ENCODE measurements at regions not wholly inside any gene's neighbourhood (a gene's known extent, or its start where the extent isn't known, plus 50 kb on each side); places are given as distances from the start of the nearest gene placed in this dataset.
"Not testable (repeated sequence)": the region's sequence is repeated elsewhere in the genome, so short reads cannot be mapped to it uniquely, and the experiment has no call there.

DNA sequence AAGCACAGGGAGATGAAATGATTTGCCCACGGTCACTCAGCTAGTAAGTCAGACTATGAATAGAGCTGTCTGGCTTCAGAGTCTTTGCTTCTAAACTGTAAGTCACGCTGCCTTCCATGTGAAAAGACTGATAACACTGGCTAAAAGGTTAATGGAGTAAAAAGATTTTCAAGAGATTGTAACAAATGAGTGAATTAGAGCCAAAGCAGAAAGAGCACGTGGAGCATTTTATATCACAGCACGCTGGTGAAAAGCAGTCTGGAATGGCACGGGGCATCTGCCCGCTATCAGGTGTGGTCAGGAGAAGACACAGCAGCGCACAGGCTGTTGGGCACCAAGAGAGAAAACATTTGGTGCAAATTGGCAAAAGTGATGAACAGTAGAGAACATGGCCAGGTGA lies 144.8 kb upstream of the GALNT2 start:
- Mint-ChIP-seq H3K36me3 (ENCODE audit: insufficient read depth, unreplicated experiment) (no peaks in the 10 kb centered on the region), H3K27ac (ENCODE audit: unreplicated experiment) (no peak overlapping the region), H3K4me3 (ENCODE audit: unreplicated experiment) (no peak overlapping the region), H3K9me3 (ENCODE audit: unreplicated experiment) (no peaks in the 10 kb centered on the region), H3K4me1 (ENCODE audit: low read depth, unreplicated experiment) (no peaks in the 10 kb centered on the region), H3K27me3 (ENCODE audit: insufficient read depth, unreplicated experiment) (peaks cover 8% of the 10 kb centered on the region)
- no peaks in the 10 kb centered on the region for H3K4me1 ChIP-seq
- no peaks in the 10 kb centered on the region for H3K36me3 ChIP-seq (ENCODE audit: control insufficient read depth, insufficient read depth, low read length)
- intact Hi-C loops (cut with micrococcal nuclease; ENCODE audit: unreplicated experiment), result no loop called here
- no peaks in the 10 kb centered on the region for H3K27me3 ChIP-seq (replicated peaks; ENCODE audit: control insufficient read depth, insufficient read depth, low read length)
- TF ChIP-seq, protein P1, sequence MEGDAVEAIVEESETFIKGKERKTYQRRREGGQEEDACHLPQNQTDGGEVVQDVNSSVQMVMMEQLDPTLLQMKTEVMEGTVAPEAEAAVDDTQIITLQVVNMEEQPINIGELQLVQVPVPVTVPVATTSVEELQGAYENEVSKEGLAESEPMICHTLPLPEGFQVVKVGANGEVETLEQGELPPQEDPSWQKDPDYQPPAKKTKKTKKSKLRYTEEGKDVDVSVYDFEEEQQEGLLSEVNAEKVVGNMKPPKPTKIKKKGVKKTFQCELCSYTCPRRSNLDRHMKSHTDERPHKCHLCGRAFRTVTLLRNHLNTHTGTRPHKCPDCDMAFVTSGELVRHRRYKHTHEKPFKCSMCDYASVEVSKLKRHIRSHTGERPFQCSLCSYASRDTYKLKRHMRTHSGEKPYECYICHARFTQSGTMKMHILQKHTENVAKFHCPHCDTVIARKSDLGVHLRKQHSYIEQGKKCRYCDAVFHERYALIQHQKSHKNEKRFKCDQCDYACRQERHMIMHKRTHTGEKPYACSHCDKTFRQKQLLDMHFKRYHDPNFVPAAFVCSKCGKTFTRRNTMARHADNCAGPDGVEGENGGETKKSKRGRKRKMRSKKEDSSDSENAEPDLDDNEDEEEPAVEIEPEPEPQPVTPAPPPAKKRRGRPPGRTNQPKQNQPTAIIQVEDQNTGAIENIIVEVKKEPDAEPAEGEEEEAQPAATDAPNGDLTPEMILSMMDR (IDR thresholded peaks at IDR 0.05; ENCODE audit: insufficient read depth in 1 of 2, low read depth in 1 of 2, low read length in 1 of 2, severe bottlenecking in 1 of 2, unreplicated experiment in 1 of 2), result no peak
- CTCF ChIA-PET, result no interaction called here
- POLR2A ChIA-PET, result no interaction called here
- no peak for DNase-seq
- no peaks in the 10 kb centered on the region for H3K9me3 ChIP-seq
- no peak overlapping the region for H3K4me3 ChIP-seq (ENCODE audit: low read depth, low read length)
- no TSS peak for BruUV-seq (replicated peaks)

DNA sequence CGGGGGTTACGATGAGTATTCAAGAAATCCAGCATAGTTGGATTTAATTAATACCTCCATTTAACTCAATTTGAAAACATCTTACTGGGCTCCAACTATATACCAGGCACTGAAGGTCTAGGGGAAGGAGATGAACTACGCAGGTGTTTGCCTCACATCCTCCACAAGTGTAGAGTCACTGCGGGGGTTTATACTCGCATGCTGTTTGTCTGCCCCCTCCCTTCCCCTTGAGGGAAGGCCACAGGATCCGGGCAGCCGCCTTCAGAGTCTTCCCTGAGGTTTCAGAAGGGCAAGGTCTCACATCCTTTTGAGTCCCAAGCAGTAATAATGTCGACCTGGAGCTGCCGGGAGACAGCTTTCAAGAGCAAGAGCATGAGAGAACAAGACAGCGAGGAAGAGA lies 142.4 kb upstream of the GALNT2 start:
- H3K27ac Mint-ChIP-seq (ENCODE audit: unreplicated experiment), result no peak overlapping the region
- TF ChIP-seq, protein P1 (IDR thresholded peaks at IDR 0.05; ENCODE audit: insufficient read depth in 1 of 2, low read depth in 1 of 2, low read length in 1 of 2, severe bottlenecking in 1 of 2, unreplicated experiment in 1 of 2), result no peak
- H3K4me1 ChIP-seq, result no peaks in the 10 kb centered on the region
- H3K27me3 ChIP-seq (replicated peaks; ENCODE audit: control insufficient read depth, insufficient read depth, low read length), result no peaks in the 10 kb centered on the region
- BruUV-seq (replicated peaks), result no TSS peak
- H3K9me3 ChIP-seq, result no peaks in the 10 kb centered on the region
- H3K4me3 ChIP-seq (ENCODE audit: low read depth, low read length), result no peak overlapping the region
- H3K36me3 ChIP-seq (ENCODE audit: control insufficient read depth, insufficient read depth, low read length), result no peaks in the 10 kb centered on the region
- H3K27me3 Mint-ChIP-seq (ENCODE audit: insufficient read depth, unreplicated experiment), result peaks cover 14% of the 10 kb centered on the region
- no peaks in the 10 kb centered on the region for H3K4me1 Mint-ChIP-seq (ENCODE audit: low read depth, unreplicated experiment)
- no peak for DNase-seq
- H3K4me3 Mint-ChIP-seq (ENCODE audit: unreplicated experiment), result no peak overlapping the region
- H3K9me3 Mint-ChIP-seq (ENCODE audit: unreplicated experiment), result no peaks in the 10 kb centered on the region
- intact Hi-C loops (cut with micrococcal nuclease; ENCODE audit: unreplicated experiment), result no loop called here
- POLR2A ChIA-PET, result no interaction called here
- CTCF ChIA-PET, result interaction anchor here (0.6 kb wide), 1 partner anchor 142 kb away, joined by 5 read pairs; the partner anchor contains the start of gene GALNT2
- no peaks in the 10 kb centered on the region for H3K36me3 Mint-ChIP-seq (ENCODE audit: insufficient read depth, unreplicated experiment)

DNA sequence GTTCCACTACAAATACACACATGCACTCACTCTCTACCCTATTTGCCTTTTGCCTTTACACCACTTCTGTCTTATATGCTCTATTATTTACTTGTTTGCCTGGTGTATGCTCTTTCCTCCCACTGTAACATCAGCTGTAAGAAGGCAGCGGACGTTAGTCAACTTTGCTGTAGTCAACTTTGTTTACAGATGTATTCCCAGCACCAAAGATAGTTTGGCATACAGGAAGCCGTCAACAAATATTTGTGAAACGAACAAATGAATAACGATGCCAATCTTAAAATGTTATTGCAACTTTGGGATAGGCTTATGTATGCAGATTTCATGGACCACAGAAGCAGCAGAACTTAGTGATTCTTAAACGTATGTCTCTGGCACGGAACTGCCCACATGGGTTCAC lies 138.3 kb upstream of the GALNT2 start:
- Histone ChIP-seq H3K27me3 (replicated peaks; ENCODE audit: control insufficient read depth, insufficient read depth, low read length) (no peaks in the 10 kb centered on the region), H3K9me3 (no peaks in the 10 kb centered on the region), H3K4me3 (ENCODE audit: low read depth, low read length) (no peak overlapping the region), H3K4me1 (no peaks in the 10 kb centered on the region), H3K36me3 (ENCODE audit: control insufficient read depth, insufficient read depth, low read length) (no peaks in the 10 kb centered on the region)
- no TSS peak for BruUV-seq (replicated peaks)
- Mint-ChIP-seq H3K4me1 (ENCODE audit: low read depth, unreplicated experiment) (no peaks in the 10 kb centered on the region), H3K9me3 (ENCODE audit: unreplicated experiment) (peaks cover 9% of the 10 kb centered on the region), H3K27ac (ENCODE audit: unreplicated experiment) (no peak overlapping the region), H3K36me3 (ENCODE audit: insufficient read depth, unreplicated experiment) (no peaks in the 10 kb centered on the region), H3K27me3 (ENCODE audit: insufficient read depth, unreplicated experiment) (peaks cover 14% of the 10 kb centered on the region), H3K4me3 (ENCODE audit: unreplicated experiment) (no peak overlapping the region)
- TF ChIP-seq, protein P1 (IDR thresholded peaks at IDR 0.05; ENCODE audit: insufficient read depth in 1 of 2, low read depth in 1 of 2, low read length in 1 of 2, severe bottlenecking in 1 of 2, unreplicated experiment in 1 of 2), result no peak
- POLR2A ChIA-PET, result no interaction called here
- no peak for DNase-seq
- intact Hi-C loops (cut with micrococcal nuclease; ENCODE audit: unreplicated experiment), result no loop called here
- CTCF ChIA-PET, result no interaction called here

DNA sequence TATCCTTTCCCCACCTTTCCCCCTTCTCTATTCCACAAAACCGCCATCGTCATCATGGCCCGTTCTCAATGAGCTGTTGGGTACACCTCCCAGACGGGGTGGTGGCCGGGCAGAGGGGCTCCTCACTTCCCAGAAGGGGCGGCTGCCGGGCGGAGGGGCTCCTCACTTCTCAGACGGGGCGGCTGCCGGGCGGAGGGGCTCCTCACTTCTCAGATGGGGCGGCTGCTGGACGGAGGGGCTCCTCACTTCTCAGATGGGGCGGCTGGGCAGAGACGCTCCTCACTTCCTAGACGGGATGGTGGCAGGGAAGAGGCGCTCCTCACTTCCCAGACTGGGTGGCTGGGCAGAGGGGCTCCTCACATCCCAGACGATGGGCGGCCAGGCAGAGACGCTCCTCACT lies 135.3 kb upstream of the GALNT2 start:
- H3K27me3 Mint-ChIP-seq (ENCODE audit: insufficient read depth, unreplicated experiment); POLR2A ChIA-PET; H3K4me3 Mint-ChIP-seq (ENCODE audit: unreplicated experiment); DNase-seq; H3K9me3 Mint-ChIP-seq (ENCODE audit: unreplicated experiment); H3K36me3 ChIP-seq (ENCODE audit: control insufficient read depth, insufficient read depth, low read length); intact Hi-C loops (cut with micrococcal nuclease; ENCODE audit: unreplicated experiment); BruUV-seq (replicated peaks); H3K9me3 ChIP-seq; CTCF ChIA-PET; H3K4me1 ChIP-seq; H3K4me1 Mint-ChIP-seq (ENCODE audit: low read depth, unreplicated experiment); H3K27me3 ChIP-seq (replicated peaks; ENCODE audit: control insufficient read depth, insufficient read depth, low read length); H3K36me3 Mint-ChIP-seq (ENCODE audit: insufficient read depth, unreplicated experiment); H3K27ac Mint-ChIP-seq (ENCODE audit: unreplicated experiment); H3K4me3 ChIP-seq (ENCODE audit: low read depth, low read length): not testable (repeated sequence)

DNA sequence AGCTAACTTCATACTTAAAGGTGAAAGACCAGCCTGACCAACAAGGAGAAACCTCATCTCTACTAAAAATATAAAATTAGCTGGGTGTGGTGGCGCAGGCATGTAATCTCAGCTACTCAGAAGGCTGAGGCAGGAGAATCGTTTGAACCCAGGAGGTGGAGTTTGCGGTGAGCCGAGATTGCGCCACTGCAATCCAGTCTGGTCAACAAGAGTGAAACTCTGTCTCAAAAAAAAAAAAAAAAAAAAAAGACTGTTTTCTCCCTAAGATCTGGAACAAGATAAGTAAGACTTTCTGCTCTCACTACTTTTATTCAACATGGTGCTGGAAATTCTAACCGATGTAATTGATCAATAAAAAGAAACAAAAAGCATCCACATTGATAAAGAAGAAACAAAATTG lies 131.9 kb upstream of the GALNT2 start:
- BruUV-seq (replicated peaks); H3K36me3 Mint-ChIP-seq (ENCODE audit: insufficient read depth, unreplicated experiment); POLR2A ChIA-PET; H3K36me3 ChIP-seq (ENCODE audit: control insufficient read depth, insufficient read depth, low read length); H3K27ac Mint-ChIP-seq (ENCODE audit: unreplicated experiment); H3K4me3 Mint-ChIP-seq (ENCODE audit: unreplicated experiment); H3K27me3 Mint-ChIP-seq (ENCODE audit: insufficient read depth, unreplicated experiment); intact Hi-C loops (cut with micrococcal nuclease; ENCODE audit: unreplicated experiment); H3K9me3 ChIP-seq; H3K27me3 ChIP-seq (replicated peaks; ENCODE audit: control insufficient read depth, insufficient read depth, low read length); H3K9me3 Mint-ChIP-seq (ENCODE audit: unreplicated experiment); H3K4me1 Mint-ChIP-seq (ENCODE audit: low read depth, unreplicated experiment); DNase-seq; H3K4me3 ChIP-seq (ENCODE audit: low read depth, low read length); H3K4me1 ChIP-seq: not testable (repeated sequence)
- CTCF ChIA-PET, result interaction anchor here (0.5 kb wide), 1 partner anchor 404 kb away, joined by 3 read pairs; no protein-coding TSS in a partner anchor

Data from Caco-2 (cell line).